ENCODE measurements at regions not wholly inside any gene's neighbourhood (a gene's known extent, or its start where the extent isn't known, plus 50 kb on each side); places are given as distances from the start of the nearest gene placed in this dataset.

GRCh38 chr7:26099236-26099635, 52.8 kb upstream of the NFE2L3 start:
- no peak for TF ChIP-seq POLR2A (IDR thresholded peaks at IDR 0.05; ENCODE audit: low read depth, low read length)
- FAIRE-seq (no peak), DNase-seq (ENCODE audit: insufficient read length, low spot score) (no peak)

GRCh38 chr7:26100406-26101339, 51.3 kb upstream of the NFE2L3 start:
- FAIRE-seq (no peak), DNase-seq (ENCODE audit: insufficient read length, low spot score) (no peak)
- TF ChIP-seq POLR2A (IDR thresholded peaks at IDR 0.05; ENCODE audit: low read depth, low read length): no peak

- no peak for FAIRE-seq
- DNase-seq (ENCODE audit: insufficient read length, low spot score): no peak
- no peak for TF ChIP-seq POLR2A (IDR thresholded peaks at IDR 0.05; ENCODE audit: low read depth, low read length)
Observed at GRCh38 chr7:26101361-26102151, 50.4 kb upstream of the NFE2L3 start.

GRCh38 chr7:26102176-26102575, 49.8 kb upstream of the NFE2L3 start:
- no peak for TF ChIP-seq POLR2A (IDR thresholded peaks at IDR 0.05; ENCODE audit: low read depth, low read length)
- DNase-seq (ENCODE audit: insufficient read length, low spot score): no peak
- FAIRE-seq: no peak

Measured in H54 (cell line).